ENCODE measurements at regions not wholly inside any gene's neighbourhood (a gene's known extent, or its start where the extent isn't known, plus 50 kb on each side); places are given as distances from the start of the nearest gene placed in this dataset.

GRCh38 chr12:58548801-58549200 is 371.5 kb downstream of the LRIG3 start:
- TF ChIP-seq POLR2A (IDR thresholded peaks at IDR 0.05; ENCODE audit: low read length) (no peak), GATA1 (IDR thresholded peaks at IDR 0.05; ENCODE audit: low read depth, low read length) (no peak)

All from erythroblast (primary cell).